ENCODE measurements at regions not wholly inside any gene's neighbourhood (a gene's known extent, or its start where the extent isn't known, plus 50 kb on each side); places are given as distances from the start of the nearest gene placed in this dataset.
"Not testable (repeated sequence)": the region's sequence is repeated elsewhere in the genome, so short reads cannot be mapped to it uniquely, and the experiment has no call there.

DNA sequence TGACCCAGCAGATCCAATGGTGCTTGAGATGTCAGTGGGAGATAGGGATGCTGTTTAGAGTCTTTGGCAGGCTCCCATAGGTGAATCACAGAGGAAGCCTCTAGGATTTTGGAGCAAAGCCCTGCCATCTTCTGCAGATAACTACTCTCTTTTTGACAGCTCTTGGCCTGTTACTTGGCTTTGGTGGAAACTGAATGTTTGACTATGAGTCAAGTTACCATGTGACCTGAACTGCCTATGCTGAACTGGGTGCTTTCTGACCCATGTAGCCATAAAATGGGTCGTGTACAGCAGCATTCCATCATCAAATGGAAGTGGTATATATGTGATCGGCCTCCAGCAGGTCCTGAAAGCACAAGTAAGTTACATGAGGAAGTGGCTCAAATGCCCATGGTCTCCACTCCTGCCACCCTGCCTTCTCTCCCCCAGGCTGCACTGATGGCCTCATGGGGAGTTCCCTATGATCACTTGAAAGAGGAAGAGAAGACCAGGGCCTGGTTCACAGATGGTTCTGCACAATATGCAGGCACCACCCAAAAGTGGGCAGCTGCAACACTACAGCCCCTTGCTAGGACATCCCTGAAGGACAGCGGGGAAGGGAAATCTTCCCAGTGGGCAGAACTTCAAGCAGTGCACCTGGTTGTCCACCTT lies 105.6 kb upstream of the ZC3H12A start:
- peak; percentile 79; the same call in 1 of the 2 replicates for TF ChIP-seq SPI1 (IDR thresholded peaks at IDR 0.05; ENCODE audit: borderline replicate concordance, low read depth)

DNA sequence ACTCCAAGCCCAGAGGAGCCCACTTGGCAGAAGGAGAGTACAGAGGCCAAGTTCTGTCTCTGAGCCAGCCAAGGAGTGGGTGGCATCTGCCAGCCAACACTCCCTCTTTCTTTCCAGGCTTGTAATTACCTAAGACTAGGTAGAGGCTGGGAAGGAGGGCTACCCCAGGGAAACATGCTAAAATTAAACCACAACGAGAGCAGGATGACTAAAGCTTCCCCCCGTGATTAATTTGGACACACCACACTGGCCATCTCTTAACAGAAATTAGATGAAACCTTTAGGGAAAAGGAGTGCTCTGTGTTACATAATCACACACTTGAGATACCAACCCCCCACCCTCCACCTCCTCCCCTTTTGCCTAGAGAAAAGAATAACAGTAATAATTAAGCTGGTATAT lies 102.1 kb upstream of the ZC3H12A start:
- no peaks in the 10 kb centered on the region for H3K27me3 ChIP-seq (ENCODE audit: insufficient read depth, poor library complexity, severe bottlenecking)
- DNase-seq (ENCODE audit: low read depth in 1 of 2, low spot score in 1 of 2), result no peak
- TF ChIP-seq SPI1 (IDR thresholded peaks at IDR 0.05; ENCODE audit: borderline replicate concordance, low read depth) (no peak), POLR2AphosphoS5 (IDR thresholded peaks at IDR 0.05; ENCODE audit: low read depth) (no peak), GABPA (IDR thresholded peaks at IDR 0.05; ENCODE audit: low read depth) (no peak)
- TF ChIP-seq, protein P1, sequence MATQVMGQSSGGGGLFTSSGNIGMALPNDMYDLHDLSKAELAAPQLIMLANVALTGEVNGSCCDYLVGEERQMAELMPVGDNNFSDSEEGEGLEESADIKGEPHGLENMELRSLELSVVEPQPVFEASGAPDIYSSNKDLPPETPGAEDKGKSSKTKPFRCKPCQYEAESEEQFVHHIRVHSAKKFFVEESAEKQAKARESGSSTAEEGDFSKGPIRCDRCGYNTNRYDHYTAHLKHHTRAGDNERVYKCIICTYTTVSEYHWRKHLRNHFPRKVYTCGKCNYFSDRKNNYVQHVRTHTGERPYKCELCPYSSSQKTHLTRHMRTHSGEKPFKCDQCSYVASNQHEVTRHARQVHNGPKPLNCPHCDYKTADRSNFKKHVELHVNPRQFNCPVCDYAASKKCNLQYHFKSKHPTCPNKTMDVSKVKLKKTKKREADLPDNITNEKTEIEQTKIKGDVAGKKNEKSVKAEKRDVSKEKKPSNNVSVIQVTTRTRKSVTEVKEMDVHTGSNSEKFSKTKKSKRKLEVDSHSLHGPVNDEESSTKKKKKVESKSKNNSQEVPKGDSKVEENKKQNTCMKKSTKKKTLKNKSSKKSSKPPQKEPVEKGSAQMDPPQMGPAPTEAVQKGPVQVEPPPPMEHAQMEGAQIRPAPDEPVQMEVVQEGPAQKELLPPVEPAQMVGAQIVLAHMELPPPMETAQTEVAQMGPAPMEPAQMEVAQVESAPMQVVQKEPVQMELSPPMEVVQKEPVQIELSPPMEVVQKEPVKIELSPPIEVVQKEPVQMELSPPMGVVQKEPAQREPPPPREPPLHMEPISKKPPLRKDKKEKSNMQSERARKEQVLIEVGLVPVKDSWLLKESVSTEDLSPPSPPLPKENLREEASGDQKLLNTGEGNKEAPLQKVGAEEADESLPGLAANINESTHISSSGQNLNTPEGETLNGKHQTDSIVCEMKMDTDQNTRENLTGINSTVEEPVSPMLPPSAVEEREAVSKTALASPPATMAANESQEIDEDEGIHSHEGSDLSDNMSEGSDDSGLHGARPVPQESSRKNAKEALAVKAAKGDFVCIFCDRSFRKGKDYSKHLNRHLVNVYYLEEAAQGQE (IDR thresholded peaks at IDR 0.05; ENCODE audit: insufficient replicate concordance, low read depth), result no peak
- TF ChIP-seq, protein P2, sequence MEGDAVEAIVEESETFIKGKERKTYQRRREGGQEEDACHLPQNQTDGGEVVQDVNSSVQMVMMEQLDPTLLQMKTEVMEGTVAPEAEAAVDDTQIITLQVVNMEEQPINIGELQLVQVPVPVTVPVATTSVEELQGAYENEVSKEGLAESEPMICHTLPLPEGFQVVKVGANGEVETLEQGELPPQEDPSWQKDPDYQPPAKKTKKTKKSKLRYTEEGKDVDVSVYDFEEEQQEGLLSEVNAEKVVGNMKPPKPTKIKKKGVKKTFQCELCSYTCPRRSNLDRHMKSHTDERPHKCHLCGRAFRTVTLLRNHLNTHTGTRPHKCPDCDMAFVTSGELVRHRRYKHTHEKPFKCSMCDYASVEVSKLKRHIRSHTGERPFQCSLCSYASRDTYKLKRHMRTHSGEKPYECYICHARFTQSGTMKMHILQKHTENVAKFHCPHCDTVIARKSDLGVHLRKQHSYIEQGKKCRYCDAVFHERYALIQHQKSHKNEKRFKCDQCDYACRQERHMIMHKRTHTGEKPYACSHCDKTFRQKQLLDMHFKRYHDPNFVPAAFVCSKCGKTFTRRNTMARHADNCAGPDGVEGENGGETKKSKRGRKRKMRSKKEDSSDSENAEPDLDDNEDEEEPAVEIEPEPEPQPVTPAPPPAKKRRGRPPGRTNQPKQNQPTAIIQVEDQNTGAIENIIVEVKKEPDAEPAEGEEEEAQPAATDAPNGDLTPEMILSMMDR (IDR thresholded peaks at IDR 0.05; ENCODE audit: insufficient read depth, low read length), result no peak
- H3K27ac ChIP-seq (replicated peaks), result no peak overlapping the region
- no peak overlapping the region for H3K4me3 ChIP-seq (replicated peaks; ENCODE audit: insufficient read depth, low read length)

More for the DNA sequence above, 105.6 kb upstream of the ZC3H12A start:
- not testable (repeated sequence) for H3K27me3 ChIP-seq (ENCODE audit: insufficient read depth, poor library complexity, severe bottlenecking); H3K4me3 ChIP-seq (replicated peaks; ENCODE audit: insufficient read depth, low read length); H3K27ac ChIP-seq (replicated peaks)
- DNase-seq (ENCODE audit: low read depth in 1 of 2, low spot score in 1 of 2), result peak in 1 of 2 experiments; percentile 61

DNA sequence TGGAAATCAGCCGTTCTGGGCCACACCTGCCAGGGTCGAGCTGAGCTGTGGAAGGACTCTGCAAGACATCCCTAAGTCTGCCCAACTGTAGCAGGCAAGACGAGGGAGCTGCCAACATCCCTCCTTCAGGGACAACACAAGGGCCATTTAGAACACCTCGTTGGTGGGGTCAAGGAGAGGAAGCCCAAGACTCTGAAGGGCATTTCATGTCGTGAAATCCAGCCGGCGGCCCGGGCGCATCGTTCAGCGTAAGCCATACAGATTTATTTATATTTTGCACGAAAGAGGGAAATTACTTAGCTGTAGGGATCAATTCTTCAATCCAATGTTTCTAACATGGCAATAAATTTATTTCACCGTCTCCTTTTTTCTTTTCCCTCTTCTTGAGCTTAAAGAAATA lies 101.7 kb upstream of the ZC3H12A start:
- no peak overlapping the region for H3K27ac ChIP-seq (replicated peaks)
- TF ChIP-seq, protein P2 (IDR thresholded peaks at IDR 0.05; ENCODE audit: insufficient read depth, low read length), result no peak
- no peak for TF ChIP-seq POLR2AphosphoS5 (IDR thresholded peaks at IDR 0.05; ENCODE audit: low read depth)
- TF ChIP-seq GABPA (IDR thresholded peaks at IDR 0.05; ENCODE audit: low read depth), result no peak
- TF ChIP-seq, protein P1 (IDR thresholded peaks at IDR 0.05; ENCODE audit: insufficient replicate concordance, low read depth), result no peak
- no peak for TF ChIP-seq SPI1 (IDR thresholded peaks at IDR 0.05; ENCODE audit: borderline replicate concordance, low read depth)
- no peaks in the 10 kb centered on the region for H3K27me3 ChIP-seq (ENCODE audit: insufficient read depth, poor library complexity, severe bottlenecking)
- no peak overlapping the region for H3K4me3 ChIP-seq (replicated peaks; ENCODE audit: insufficient read depth, low read length)
- DNase-seq (ENCODE audit: low read depth in 1 of 2, low spot score in 1 of 2), result no peak

DNA sequence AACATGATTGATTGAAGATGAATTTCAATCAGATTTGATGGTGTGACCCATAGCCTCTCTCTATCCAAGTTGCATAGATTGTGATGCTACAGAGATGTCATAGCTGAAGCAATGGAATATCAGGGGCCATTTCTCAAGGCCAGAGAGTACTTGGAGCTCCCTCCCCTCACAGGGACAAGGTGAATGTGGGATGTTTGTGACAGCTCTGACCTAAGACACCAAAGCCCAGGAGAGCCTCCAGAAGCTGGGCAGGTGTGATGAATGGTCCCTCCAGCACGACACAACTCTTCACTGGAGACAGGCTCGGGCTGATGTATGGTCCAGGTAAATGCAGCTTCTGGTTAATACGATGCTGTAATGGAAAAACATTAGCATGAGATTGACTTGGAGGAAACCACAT lies 101.0 kb upstream of the ZC3H12A start:
- Histone ChIP-seq H3K4me3 (replicated peaks; ENCODE audit: insufficient read depth, low read length) (no peak overlapping the region), H3K27ac (replicated peaks) (no peak overlapping the region), H3K27me3 (ENCODE audit: insufficient read depth, poor library complexity, severe bottlenecking) (no peaks in the 10 kb centered on the region)
- TF ChIP-seq SPI1 (IDR thresholded peaks at IDR 0.05; ENCODE audit: borderline replicate concordance, low read depth), result no peak
- no peak for TF ChIP-seq POLR2AphosphoS5 (IDR thresholded peaks at IDR 0.05; ENCODE audit: low read depth)
- TF ChIP-seq GABPA (IDR thresholded peaks at IDR 0.05; ENCODE audit: low read depth), result no peak
- TF ChIP-seq, protein P1 (IDR thresholded peaks at IDR 0.05; ENCODE audit: insufficient replicate concordance, low read depth), result no peak
- TF ChIP-seq, protein P2 (IDR thresholded peaks at IDR 0.05; ENCODE audit: insufficient read depth, low read length), result no peak
- DNase-seq (ENCODE audit: low read depth in 1 of 2, low spot score in 1 of 2), result no peak

DNA sequence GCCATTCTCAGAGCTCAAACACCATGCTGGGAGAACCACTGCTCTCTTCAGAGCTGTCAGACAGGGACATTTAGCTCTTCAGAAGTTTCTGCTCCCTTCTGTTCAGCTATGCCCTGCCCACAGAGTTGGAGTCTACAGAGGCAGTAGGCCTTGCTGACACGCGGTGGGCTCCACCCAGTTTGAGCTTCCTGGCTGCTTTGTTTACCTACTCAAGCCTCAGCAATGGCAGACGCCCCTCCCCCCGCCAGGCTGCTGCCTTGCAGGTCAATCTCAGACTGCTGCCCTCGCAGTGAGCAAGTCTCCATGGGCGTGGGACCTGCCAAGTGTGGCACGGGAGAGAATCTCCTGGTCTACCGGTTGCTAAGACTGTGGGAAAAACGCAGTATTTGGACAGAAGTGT lies 93.8 kb upstream of the ZC3H12A start:
- DNase-seq (ENCODE audit: low read depth in 1 of 2, low spot score in 1 of 2); H3K27ac ChIP-seq (replicated peaks); H3K4me3 ChIP-seq (replicated peaks; ENCODE audit: insufficient read depth, low read length); H3K27me3 ChIP-seq (ENCODE audit: insufficient read depth, poor library complexity, severe bottlenecking): not testable (repeated sequence)
